Lower leg skin (tissue), 3 donors: ENCODE measurements at regions not wholly inside any gene's neighbourhood (a gene's known extent, or its start where the extent isn't known, plus 50 kb on each side); places are given as distances from the start of the nearest gene placed in this dataset.

Experiments used
- POLR2A ChIP-seq, 2 donors: fragments of 450-650 bp; IDR thresholded peaks; one replicate each; pipeline ENCODE4 v1.6.1; 2016 to 2017; ENCODE audit warnings: antibody characterized with exemption in 2 of 2, mild to moderate bottlenecking in 1 of 2, moderate library complexity in 1 of 2
- TF ChIP-seq, protein P1 (sequence below), 3 donors: fragments of 450-650 bp; IDR thresholded peaks; one replicate each; pipeline ENCODE4 v1.5.1; 2016; ENCODE audit warnings: antibody characterized with exemption in 3 of 3, mild to moderate bottlenecking in 3 of 3, moderate library complexity in 2 of 3

DNA sequence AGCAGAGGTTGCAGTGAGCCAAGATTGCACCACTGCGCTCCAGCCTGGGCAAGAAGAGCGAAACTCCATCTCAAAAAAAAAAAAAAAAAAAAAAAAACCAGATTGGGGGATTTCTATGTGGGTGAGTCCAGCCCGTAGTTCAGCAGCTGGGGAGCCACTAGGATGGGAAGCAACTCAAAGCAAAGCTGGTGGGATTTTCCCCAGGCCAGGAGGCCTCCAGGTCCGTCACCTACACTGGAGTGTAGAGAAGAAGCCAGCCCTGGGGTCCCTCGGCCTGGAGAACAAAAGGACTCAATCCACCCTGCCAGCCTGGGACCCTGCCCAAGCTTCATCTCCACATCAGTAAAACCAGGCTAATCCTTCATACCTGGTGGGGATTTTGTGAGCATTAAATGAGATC is 121.3 kb upstream of the CACNA1A start:
- no peak for TF ChIP-seq POLR2A (IDR thresholded peaks at IDR 0.05)
- TF ChIP-seq, protein P1, sequence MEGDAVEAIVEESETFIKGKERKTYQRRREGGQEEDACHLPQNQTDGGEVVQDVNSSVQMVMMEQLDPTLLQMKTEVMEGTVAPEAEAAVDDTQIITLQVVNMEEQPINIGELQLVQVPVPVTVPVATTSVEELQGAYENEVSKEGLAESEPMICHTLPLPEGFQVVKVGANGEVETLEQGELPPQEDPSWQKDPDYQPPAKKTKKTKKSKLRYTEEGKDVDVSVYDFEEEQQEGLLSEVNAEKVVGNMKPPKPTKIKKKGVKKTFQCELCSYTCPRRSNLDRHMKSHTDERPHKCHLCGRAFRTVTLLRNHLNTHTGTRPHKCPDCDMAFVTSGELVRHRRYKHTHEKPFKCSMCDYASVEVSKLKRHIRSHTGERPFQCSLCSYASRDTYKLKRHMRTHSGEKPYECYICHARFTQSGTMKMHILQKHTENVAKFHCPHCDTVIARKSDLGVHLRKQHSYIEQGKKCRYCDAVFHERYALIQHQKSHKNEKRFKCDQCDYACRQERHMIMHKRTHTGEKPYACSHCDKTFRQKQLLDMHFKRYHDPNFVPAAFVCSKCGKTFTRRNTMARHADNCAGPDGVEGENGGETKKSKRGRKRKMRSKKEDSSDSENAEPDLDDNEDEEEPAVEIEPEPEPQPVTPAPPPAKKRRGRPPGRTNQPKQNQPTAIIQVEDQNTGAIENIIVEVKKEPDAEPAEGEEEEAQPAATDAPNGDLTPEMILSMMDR (IDR thresholded peaks at IDR 0.05), result no peak
